Smooth muscle cell (in vitro differentiated cells): ENCODE measurements at regions not wholly inside any gene's neighbourhood (a gene's known extent, or its start where the extent isn't known, plus 50 kb on each side); places are given as distances from the start of the nearest gene placed in this dataset.

Source experiments
- DNase-seq: peaks from one replicate; lab custom pipeline; 2025; ENCODE audit not compliant: unreplicated experiment; lab: John Stamatoyannopoulos, UW
- H2AFZ ChIP-seq: fragments of 200-600 bp; sonication (generic); 2 replicates; pipeline ENCODE4 v1.6.0; 2016; ENCODE audit warnings: antibody characterized with exemption, low read depth, mild to moderate bottlenecking
- H3F3A ChIP-seq: fragments of 200-600 bp; sonication (generic); 2 replicates; pipeline ENCODE4 v1.6.0; 2017; ENCODE audit warnings: antibody characterized with exemption, low read depth
- H3K27ac ChIP-seq: fragments of 200-600 bp; sonication (generic); 2 replicates; pipeline ENCODE4 v1.5.1; 2016; ENCODE audit warnings: low read depth, mild to moderate bottlenecking
- H3K27me3 ChIP-seq: fragments of 200-600 bp; sonication (generic); 2 replicates; pipeline ENCODE4 v1.6.1; 2016; ENCODE audit warnings: low read depth, mild to moderate bottlenecking
- H3K36me3 ChIP-seq: fragments of 200-600 bp; sonication (generic); 2 replicates; pipeline ENCODE4 v1.5.1; 2016; ENCODE audit warnings: low read depth
- H3K4me1 ChIP-seq: fragments of 200-600 bp; sonication (generic); 2 replicates; pipeline ENCODE4 v1.5.1; 2016; ENCODE audit warnings: low read depth
- H3K4me2 ChIP-seq: fragments of 200-600 bp; sonication (generic); 2 replicates; pipeline ENCODE4 v1.6.0; 2016; ENCODE audit warnings: mild to moderate bottlenecking
- H3K4me3 ChIP-seq: fragments of 200-600 bp; sonication (generic); 2 replicates; pipeline ENCODE4 v1.5.1; 2016; ENCODE audit warnings: mild to moderate bottlenecking
- H3K79me2 ChIP-seq: fragments of 200-600 bp; sonication (generic); 2 replicates; pipeline ENCODE4 v1.6.0; 2016; ENCODE audit warnings: low read depth, mild to moderate bottlenecking
- H3K9ac ChIP-seq: fragments of 200-600 bp; sonication (generic); 2 replicates; pipeline ENCODE4 v1.6.0; 2016; ENCODE audit warnings: low read depth
- H3K9me3 ChIP-seq: fragments of 200-600 bp; sonication (generic); replicated peaks from 2 replicates; pipeline ENCODE4 v1.5.1; 2016; ENCODE audit warnings: low read depth
- H4K20me1 ChIP-seq: fragments of 200-600 bp; sonication (generic); 2 replicates; pipeline ENCODE4 v1.6.0; 2016; ENCODE audit warnings: low read depth
- WGBS: methylation state at CpG from one replicate; pipeline ENCODE4 v1.1.7; 2016; ENCODE audit warnings: low lambda C conversion rate; 5-methylcytosine and 5-hydroxymethylcytosine counted together
- TF ChIP-seq, protein P1 (sequence below): fragments of 200-600 bp; sonication (generic); IDR thresholded peaks from 2 replicates; pipeline ENCODE4 v1.5.1; 2017; ENCODE audit warnings: borderline replicate concordance, mild to moderate bottlenecking, antibody characterized with exemption; ENCODE audit not compliant: insufficient read depth, poor library complexity, severe bottlenecking

DNA sequence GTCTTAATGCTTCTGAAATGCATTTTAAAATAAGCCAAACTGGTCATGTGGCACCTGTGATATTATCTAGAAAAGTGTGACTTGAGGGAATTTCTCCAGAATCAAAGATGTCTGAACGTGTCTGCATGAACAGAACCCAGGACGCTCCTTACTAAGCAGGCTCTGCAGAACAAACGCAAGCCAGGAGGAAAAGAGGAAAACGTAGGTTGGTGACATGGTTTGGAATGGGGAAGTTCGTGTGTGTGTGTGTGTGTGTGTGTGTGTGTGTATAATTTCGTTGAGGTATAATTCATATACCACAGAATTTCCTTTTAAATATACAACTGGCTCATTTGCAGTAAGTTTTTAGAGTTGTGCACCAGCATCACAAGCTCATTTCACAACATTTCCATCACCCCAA is 200.5 kb upstream of the FOXQ1 start:
- no peaks in the 10 kb centered on the region for H3F3A ChIP-seq
- WGBS: 92% methylated on average over 6 of the region's 6 CpGs

DNA sequence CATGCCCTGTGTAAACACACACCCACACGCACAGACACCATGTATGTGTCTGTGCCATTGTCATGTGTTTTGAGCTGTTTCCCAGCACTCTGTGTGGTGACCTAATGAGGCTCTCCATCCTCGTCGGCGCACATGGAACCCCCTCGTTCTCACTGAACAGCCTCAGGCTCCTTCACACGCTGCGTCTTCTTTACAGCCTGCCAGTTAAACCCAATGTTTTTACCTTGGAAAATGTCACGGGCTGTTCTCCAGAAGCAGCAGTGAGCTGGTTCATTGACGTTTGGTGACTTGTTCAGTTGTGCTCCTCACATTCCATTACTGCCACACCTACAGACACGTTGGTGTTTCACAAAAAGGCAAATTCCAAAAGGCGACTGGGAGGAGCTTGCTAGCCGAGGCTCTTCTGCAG is 201.0 kb upstream of the FOXQ1 start:
- Histone ChIP-seq H3K4me1 (no peaks in the 10 kb centered on the region), H3K27ac (no peak overlapping the region), H2AFZ (no peak overlapping the region), H4K20me1 (no peaks in the 10 kb centered on the region), H3K9ac (no peak overlapping the region), H3K4me3 (no peak overlapping the region), H3K79me2 (no peaks in the 10 kb centered on the region), H3K4me2 (no peak overlapping the region), H3K9me3 (no peaks in the 10 kb centered on the region), H3K36me3 (no peaks in the 10 kb centered on the region), H3K27me3 (no peaks in the 10 kb centered on the region), H3F3A (no peaks in the 10 kb centered on the region)
- no peak for DNase-seq
- WGBS: 66% methylated on average over 12 of the region's 12 CpGs
- TF ChIP-seq, protein P1, sequence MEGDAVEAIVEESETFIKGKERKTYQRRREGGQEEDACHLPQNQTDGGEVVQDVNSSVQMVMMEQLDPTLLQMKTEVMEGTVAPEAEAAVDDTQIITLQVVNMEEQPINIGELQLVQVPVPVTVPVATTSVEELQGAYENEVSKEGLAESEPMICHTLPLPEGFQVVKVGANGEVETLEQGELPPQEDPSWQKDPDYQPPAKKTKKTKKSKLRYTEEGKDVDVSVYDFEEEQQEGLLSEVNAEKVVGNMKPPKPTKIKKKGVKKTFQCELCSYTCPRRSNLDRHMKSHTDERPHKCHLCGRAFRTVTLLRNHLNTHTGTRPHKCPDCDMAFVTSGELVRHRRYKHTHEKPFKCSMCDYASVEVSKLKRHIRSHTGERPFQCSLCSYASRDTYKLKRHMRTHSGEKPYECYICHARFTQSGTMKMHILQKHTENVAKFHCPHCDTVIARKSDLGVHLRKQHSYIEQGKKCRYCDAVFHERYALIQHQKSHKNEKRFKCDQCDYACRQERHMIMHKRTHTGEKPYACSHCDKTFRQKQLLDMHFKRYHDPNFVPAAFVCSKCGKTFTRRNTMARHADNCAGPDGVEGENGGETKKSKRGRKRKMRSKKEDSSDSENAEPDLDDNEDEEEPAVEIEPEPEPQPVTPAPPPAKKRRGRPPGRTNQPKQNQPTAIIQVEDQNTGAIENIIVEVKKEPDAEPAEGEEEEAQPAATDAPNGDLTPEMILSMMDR: no peak

More for the DNA sequence above, 200.5 kb upstream of the FOXQ1 start:
- Histone ChIP-seq H3K27me3 (no peaks in the 10 kb centered on the region), H3K36me3 (no peaks in the 10 kb centered on the region), H3K27ac (no peak overlapping the region), H2AFZ (no peak overlapping the region), H3K4me2 (no peak overlapping the region), H3K9me3 (no peaks in the 10 kb centered on the region), H3K79me2 (no peaks in the 10 kb centered on the region), H3K9ac (no peak overlapping the region), H3K4me1 (no peaks in the 10 kb centered on the region), H4K20me1 (no peaks in the 10 kb centered on the region), H3K4me3 (no peak overlapping the region)
- TF ChIP-seq, protein P1: no peak
- no peak for DNase-seq

DNA sequence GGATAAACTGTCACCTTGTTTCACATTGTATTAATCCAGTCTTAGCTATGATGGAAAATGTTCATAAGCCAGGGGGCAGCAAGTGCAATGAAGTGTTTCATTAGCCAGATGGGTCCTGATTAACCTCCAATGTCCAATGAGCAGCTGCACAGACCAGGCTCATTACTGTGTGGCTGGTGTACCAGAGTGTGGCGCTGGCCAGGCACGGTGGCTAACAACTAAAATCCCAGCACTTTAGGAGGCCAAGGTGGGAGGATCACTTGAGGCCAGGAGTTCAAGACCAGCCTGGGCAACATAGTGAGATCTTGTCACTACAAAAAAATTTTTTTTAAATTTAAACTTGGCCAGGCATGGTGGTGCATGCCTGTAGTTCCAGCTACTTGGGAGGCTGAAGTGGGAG is 201.7 kb upstream of the FOXQ1 start:
- no peaks in the 10 kb centered on the region for H4K20me1 ChIP-seq
- no peaks in the 10 kb centered on the region for H3F3A ChIP-seq
- no peak overlapping the region for H3K9ac ChIP-seq
- 98% methylated on average over 2 of the region's 2 CpGs for WGBS
- DNase-seq: no peak
- no peaks in the 10 kb centered on the region for H3K27me3 ChIP-seq
- H3K79me2 ChIP-seq: no peaks in the 10 kb centered on the region
- no peak overlapping the region for H2AFZ ChIP-seq
- H3K4me1 ChIP-seq: no peaks in the 10 kb centered on the region
- no peak overlapping the region for H3K27ac ChIP-seq
- H3K4me3 ChIP-seq: no peak overlapping the region
- TF ChIP-seq, protein P1: no peak
- H3K4me2 ChIP-seq: no peak overlapping the region
- no peaks in the 10 kb centered on the region for H3K9me3 ChIP-seq
- no peaks in the 10 kb centered on the region for H3K36me3 ChIP-seq

DNA sequence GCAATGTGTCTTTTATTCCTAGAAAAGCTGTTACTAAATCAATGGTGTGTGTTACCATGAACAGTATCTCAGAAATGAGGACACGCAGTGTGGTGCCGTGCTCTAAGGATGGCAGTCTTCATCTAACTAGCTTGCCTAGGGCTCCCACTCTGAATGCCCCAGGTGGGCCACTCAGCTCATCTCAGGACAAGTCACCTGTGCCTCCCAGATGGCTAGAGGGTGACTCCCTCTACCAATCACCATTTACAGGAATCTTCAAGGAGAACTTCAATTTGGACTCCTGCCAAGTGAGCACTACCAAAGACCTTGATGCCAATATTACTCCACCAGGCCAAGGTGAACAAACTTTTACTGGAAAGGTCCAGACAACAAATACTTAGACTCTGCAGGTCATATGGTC is 202.8 kb upstream of the FOXQ1 start:
- Histone ChIP-seq H4K20me1 (no peaks in the 10 kb centered on the region), H2AFZ (no peak overlapping the region), H3K4me3 (no peak overlapping the region), H3K27ac (no peak overlapping the region), H3K36me3 (no peaks in the 10 kb centered on the region), H3K4me1 (peaks cover under 1% of the 10 kb centered on the region), H3F3A (no peaks in the 10 kb centered on the region), H3K4me2 (no peak overlapping the region), H3K79me2 (no peaks in the 10 kb centered on the region), H3K9ac (no peak overlapping the region), H3K9me3 (no peaks in the 10 kb centered on the region), H3K27me3 (no peaks in the 10 kb centered on the region)
- no peak for DNase-seq
- WGBS: 100% methylated on average over 2 of the region's 2 CpGs
- TF ChIP-seq, protein P1: no peak
